GM20431 (cell line): ENCODE measurements at regions not wholly inside any gene's neighbourhood (a gene's known extent, or its start where the extent isn't known, plus 50 kb on each side); places are given as distances from the start of the nearest gene placed in this dataset.
"Not testable (repeated sequence)": the region's sequence is repeated elsewhere in the genome, so short reads cannot be mapped to it uniquely, and the experiment has no call there.

Experiments
- in situ Hi-C: fragments of 300-500 bp; cut with MseI, MboI; formaldehyde crosslinking; loops from one replicate; pipeline ENCODE4 v1.15.0; 2020; ENCODE audit warnings: low sequenced_read_pairs; ENCODE audit not compliant: unreplicated experiment

- in situ Hi-C loops, result no loop called here
Observed at GRCh38 chr10:44716470-44717015, 194.6 kb upstream of the TMEM72 start.

GRCh38 chr10:44723082-44723481 lies 188.1 kb upstream of the TMEM72 start:
- in situ Hi-C loops, result no loop called here

- in situ Hi-C loops, result no loop called here
Observed at GRCh38 chr10:44723619-44724325, 187.4 kb upstream of the TMEM72 start.

GRCh38 chr10:44724415-44725174 lies 186.5 kb upstream of the TMEM72 start:
- in situ Hi-C loops, result no loop called here

GRCh38 chr10:44725404-44725803 lies 185.7 kb upstream of the TMEM72 start:
- in situ Hi-C loops, result no loop called here

- in situ Hi-C loops, result no loop called here
Observed at GRCh38 chr10:44731283-44731682, 179.9 kb upstream of the TMEM72 start.

GRCh38 chr10:44733501-44734488 lies 177.3 kb upstream of the TMEM72 start:
- in situ Hi-C loops, result no loop called here

- in situ Hi-C loops, result no loop called here
Observed at GRCh38 chr10:44742248-44742647, 168.9 kb upstream of the TMEM72 start.

GRCh38 chr10:44743535-44743934 lies 167.6 kb upstream of the TMEM72 start:
- in situ Hi-C loops, result no loop called here

GRCh38 chr10:44745920-44746319 lies 165.2 kb upstream of the TMEM72 start:
- in situ Hi-C loops, result no loop called here

- in situ Hi-C loops, result no loop called here
Observed at GRCh38 chr10:44747593-44748172, 163.5 kb upstream of the TMEM72 start.

GRCh38 chr10:44749151-44749550 lies 162.0 kb upstream of the TMEM72 start:
- in situ Hi-C loops, result no loop called here

- in situ Hi-C loops, result no loop called here
Observed at GRCh38 chr10:44752451-44753441, 158.4 kb upstream of the TMEM72 start.

GRCh38 chr10:44754355-44754754 lies 156.8 kb upstream of the TMEM72 start:
- in situ Hi-C loops, result not testable (repeated sequence)

GRCh38 chr10:44755481-44755880 lies 155.7 kb upstream of the TMEM72 start:
- in situ Hi-C loops, result no loop called here

GRCh38 chr10:44756216-44756615 lies 154.9 kb upstream of the TMEM72 start:
- in situ Hi-C loops, result no loop called here

- in situ Hi-C loops, result no loop called here
Observed at GRCh38 chr10:44757551-44758205, 153.5 kb upstream of the TMEM72 start.

- in situ Hi-C loops, result no loop called here
Observed at GRCh38 chr10:44759122-44759521, 152.0 kb upstream of the TMEM72 start.
